Kidney glomerular epithelial cell (primary cell): ENCODE measurements at regions not wholly inside any gene's neighbourhood (a gene's known extent, or its start where the extent isn't known, plus 50 kb on each side); places are given as distances from the start of the nearest gene placed in this dataset.

Source experiments
- DNase-seq: peaks from one replicate; lab custom pipeline; 2025; lab: John Stamatoyannopoulos, UW

- no peak for DNase-seq
These were observed 60.8 kb upstream of the WLS start for GRCh38 chr1:68293122-68293521.

- DNase-seq, result no peak
These were observed 59.5 kb upstream of the WLS start for GRCh38 chr1:68291688-68292384.

GRCh38 chr1:68287241-68287640 is 54.9 kb upstream of the WLS start:
- DNase-seq, result no peak

- DNase-seq, result no peak
These were observed 52.7 kb upstream of the WLS start for GRCh38 chr1:68285046-68285445.

GRCh38 chr1:68281946-68282615 is 49.8 kb upstream of the WLS start:
- DNase-seq, result no peak
